GM18508 (cell line): ENCODE measurements at regions not wholly inside any gene's neighbourhood (a gene's known extent, or its start where the extent isn't known, plus 50 kb on each side); places are given as distances from the start of the nearest gene placed in this dataset.

Source experiments
- ATAC-seq: cut with Tn5 transposase; IDR thresholded peaks from one replicate; pipeline ENCODE4 v1.9.1; 2021; ENCODE audit warnings: moderate number of reproducible peaks; ENCODE audit not compliant: insufficient read depth, unreplicated experiment

DNA sequence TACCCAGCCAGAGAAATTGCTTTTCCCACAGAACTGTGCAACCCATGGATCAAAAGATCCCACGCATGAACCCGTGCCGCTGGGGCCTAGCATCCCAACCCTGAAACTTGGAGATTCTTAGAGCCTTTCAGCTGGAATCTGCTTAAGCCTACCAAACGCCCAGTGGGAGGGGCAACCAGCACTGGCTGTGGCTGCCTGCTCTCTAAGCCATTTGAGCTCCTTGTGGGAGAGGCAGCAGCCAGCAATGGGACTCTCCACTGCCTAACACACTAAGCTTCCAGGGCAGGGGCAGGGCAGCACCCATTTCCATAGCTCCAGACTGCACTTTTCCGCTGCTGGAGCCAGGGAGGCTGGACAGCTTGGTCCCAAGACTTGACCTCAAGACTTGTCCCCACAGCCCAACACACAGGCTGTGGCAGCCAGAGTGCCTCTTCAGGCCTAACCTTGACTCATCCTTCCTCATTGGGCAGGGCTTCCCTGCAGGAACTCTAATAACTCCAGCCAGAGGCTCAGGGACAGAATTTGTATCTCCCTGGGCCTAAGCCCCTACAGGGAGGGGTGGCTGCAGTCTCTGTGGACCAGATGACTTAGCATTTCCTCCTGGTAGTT, 437.4 kb downstream of the MTRR start:
- no peak for ATAC-seq

DNA sequence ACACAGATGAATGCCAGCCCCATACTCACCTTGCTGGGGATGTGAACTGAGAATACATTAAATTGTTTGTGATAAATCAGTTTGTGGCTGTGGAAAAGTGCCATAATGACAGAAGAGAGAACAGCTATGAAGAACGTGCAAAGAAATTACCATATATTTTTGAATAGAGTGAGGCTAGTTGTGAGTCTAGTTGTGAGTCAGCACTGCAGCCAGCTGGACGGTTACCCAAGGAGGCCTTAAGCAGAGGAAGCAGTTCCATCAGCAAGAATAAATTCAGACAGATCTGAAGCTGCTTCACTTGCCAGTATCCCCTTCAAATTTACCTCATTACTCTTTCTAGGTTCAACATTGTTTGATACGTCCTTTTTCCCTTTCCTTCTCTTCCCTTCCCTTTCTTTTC, 446.0 kb downstream of the MTRR start:
- ATAC-seq = no peak

DNA sequence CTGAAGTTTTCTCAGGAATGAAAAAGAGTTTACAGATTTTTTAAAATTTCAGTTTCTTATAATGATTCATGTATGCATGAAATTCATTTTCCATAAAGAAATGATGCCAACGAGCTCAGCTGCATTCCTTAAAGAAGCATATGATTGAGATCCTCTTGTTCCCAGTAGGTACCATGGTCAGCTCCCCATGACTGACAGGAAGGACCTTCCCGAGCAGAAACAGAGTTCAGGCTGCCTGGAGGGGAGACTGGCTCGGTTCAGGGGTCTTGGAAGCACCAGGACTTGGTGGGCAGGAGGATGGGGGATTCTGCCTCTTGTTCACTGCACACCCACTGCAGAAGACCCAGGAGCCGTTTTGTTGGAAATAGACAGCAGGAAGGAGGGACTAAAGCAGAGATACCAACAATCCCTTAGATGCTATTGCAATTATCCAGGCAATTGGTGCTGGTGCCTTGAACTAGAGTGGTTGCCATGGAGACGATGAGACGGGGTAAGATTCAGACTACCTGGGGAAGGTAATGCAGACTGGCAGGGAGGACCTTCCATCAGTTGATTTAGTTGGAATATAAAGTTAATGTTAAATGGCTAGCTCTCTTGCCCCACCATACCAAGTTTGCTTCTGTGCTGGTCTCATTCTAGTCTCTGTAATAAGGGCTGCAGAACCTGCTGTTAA, 447.8 kb downstream of the MTRR start:
- ATAC-seq = no peak

DNA sequence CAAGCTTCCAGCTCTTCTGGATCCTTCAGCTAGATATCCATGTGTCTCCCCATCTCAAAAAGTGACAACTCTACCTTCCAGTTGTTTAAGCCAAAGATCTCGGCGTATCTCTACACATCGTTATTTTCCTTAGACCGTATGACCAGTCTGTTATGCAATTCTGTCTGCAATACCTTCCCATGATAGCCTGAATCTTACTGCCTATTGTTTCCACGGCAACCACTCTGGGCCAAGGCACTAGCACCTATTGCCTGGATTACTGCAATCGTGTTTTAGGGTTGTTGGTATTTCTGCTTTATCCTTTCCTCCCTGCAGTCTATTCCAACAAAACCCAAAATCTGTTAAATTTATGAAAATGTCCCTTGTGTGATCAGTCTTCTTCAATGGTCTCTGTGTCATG, 448.4 kb downstream of the MTRR start:
- no peak for ATAC-seq

DNA sequence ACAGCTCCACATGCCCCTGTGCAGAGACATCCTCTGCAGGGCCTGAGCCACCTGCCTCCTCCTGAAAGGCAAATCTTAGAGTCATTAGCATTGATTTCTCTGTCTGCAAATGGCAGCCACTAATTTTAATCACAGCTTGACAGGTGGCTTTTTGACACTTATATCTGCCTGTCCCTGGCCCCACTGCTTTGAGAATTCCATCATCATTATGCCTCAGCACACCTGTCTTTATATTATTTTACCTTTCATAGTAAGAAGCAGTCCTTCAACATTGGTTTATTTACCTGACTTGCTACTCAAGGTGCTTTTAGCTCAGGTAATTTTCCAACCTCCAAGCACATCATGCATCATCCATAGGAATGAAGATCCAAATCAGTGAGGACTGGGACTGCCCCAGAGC, 451.3 kb downstream of the MTRR start:
- no peak for ATAC-seq

DNA sequence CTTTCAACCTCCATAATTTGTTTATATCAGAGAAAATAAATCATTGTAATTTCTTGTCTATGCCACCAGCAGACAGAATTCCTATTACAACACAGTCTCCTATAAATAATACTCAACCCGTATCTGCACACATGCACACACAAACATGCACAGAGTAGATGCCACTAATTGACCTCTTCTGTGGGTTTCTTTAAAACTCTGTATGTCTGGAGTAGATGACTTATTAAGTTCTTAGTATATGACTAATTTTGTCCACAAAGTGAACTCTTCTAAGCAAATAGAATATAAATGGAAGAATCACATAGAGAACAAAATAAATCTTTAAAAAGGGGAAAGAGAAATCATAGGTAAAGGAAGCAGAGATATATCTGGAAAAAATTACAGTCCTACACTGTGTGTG, 452.3 kb downstream of the MTRR start:
- ATAC-seq = no peak

DNA sequence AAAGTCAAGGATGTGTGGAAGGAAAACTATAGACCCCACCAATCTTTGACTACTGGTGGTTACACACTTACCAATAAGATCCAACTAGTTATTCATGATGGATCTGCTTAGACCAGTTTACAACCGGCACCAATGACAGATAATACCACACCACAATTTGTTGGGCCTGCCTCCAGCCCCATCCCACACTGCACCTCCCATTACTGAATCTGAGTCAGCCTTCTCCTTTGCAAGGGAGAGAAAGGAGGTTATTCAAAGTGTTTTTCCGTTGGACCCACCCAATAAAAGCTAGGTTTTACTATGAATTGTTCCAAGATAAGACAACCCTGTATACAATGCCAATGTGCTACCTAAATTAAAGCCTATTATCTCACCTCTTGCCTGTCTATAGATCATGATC, 453.5 kb downstream of the MTRR start:
- no peak for ATAC-seq

DNA sequence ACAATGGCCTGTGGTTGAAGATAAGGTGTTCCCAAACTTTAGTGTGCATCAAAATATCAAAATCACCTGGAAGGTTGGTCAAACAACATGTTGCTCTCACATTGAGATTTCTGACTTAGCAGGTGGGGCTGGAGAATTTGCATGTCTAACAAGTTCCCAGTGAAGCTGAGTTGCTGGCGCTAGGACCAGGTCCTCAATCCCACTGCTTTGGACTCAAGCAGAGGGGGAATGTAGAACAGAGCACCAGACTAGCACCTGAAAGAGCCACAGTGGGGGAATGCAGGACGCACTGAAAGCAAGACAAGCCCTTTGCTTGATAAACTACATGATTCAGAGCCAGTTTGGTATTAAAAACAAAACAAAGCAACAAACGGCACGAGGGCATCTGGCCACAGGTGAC, 458.1 kb downstream of the MTRR start:
- ATAC-seq = no peak

DNA sequence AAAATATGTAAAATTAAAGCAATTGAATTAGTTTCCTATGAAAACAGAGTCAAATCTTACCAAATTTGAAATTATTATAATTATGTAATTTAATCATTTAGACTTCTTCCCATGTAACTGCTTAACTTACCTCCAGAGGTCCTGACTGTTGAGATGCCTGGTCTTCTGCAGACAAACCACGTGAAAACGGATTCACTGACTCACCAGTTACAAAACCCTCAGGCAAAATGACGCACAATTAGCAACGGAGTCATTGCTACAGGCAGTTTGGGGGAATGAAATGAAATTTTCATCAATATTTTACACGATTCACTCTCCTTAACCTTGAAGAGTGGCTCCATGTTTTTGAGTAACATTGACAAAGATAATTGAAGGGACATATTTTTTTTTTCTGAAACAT, 460.8 kb downstream of the MTRR start:
- no peak for ATAC-seq

DNA sequence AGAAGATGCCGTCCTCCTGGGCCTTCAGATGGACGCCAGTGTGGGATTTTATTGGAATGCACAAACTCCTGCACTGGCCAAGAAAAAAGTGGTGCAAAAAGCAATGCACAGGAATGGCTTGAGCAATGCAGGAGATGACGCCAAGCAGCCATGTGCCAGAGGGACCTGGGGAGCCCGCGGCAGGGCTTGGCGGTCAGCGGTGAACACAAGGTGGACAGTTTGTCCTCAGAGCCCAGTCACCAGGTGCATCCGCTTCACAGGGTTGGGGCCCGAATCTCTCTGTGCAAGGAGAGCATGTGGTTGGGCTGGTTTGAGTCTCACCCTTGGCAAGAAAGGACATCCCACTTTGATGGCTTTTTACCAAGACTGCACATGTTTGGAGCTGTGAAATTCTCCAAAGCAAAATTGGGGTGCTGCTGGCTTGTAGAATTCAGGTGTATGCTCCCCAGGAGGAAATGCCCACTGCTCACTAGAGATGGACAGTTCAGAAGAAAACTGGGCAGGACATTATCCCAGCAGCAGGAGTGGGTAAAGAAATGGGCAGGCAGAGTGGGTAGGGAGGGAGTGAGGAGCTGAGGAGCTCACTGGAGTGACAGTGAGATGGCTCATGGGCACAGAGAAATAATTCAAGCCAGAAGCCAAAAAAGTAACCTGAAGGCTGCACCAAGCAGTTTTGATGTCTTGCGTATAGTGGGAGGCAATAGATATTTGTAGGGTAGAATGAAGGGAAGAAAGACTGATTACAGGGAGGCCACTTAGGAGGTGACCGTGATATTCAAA, 463.9 kb downstream of the MTRR start:
- no peak for ATAC-seq

DNA sequence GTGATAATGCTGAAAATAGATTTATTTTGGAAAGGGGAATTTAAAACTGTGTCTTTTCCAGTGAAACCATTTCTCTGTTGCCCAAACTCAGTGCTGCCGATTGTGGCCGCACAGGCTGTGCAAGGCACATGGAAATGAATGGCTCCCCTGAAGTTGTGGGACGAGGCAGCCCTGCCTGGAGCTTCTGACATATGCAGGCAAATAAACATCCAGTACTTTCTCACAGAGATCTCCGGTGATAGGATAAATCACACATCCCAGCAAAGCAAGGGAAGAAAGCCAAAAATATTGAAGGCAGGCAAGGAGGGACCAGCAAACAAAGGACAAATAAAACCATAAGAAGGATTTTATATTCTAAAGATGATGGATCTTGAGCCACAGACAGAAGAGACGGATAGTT, 464.5 kb downstream of the MTRR start:
- no peak for ATAC-seq

DNA sequence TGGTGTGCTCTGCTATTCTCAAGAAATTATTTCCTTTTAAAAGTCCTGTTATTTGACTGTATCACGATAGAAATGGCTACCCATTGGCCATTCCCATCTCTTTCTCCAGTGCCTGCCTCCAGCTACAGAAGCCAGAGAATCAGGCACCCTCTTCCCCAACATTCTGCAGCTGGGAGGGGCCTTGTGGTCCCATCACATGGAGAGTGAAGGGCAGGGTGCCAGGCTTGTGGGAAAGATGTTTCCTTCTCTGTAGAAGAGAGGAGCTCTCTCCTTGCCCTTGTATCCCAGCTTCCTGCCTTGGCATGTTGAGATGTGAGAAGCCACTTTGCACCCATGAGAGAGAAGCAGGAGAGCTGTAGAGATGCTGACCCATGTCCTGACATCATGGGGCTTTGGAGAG, 465.0 kb downstream of the MTRR start:
- ATAC-seq = no peak

DNA sequence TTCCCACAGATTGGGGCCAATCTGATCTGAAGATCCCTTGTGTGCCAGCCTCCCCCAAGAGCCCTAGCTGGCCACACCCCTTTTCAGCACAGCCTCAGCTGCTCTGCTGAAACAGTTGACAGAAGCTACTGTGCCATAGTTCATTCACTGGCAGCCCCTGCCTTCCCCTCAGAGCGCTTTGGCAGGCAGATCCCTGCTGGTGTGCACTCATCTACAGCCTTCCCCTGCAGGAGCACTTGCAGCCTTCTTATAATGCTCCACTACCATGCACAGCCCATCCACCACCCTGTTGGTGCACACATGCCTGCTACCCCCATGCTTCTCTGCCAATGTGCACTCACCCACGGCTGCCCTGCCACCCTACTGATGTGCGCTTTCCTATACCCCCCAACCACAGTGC, 471.3 kb downstream of the MTRR start:
- no peak for ATAC-seq

DNA sequence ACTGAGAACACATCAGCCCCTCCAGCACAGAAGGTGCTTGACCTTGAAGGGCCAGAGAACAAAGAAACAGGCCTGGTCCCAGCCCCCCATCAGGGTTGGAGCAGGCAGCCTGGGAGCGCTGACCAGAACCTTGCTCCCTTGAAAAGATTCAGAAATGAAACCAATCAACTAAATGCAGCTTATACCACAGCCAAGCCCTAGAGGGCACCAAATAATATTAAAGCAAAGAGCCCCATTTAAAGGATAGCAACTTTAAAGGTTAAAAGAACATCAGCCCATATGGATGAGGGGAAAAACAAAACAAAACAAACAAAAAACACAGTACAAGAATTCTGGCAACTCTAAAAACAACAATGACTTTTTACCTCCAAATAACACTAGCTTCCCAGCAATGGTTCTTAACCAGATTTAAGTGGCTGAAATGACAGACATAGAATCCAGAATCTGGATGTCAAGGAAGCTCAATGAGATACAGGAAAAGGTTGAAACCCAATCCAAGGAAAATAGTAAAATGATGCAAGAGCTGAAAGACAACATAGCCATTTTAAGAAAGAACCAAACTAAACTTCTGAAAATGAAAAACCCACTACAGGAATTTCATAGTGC, 471.9 kb downstream of the MTRR start:
- peak; percentile 73 for ATAC-seq

DNA sequence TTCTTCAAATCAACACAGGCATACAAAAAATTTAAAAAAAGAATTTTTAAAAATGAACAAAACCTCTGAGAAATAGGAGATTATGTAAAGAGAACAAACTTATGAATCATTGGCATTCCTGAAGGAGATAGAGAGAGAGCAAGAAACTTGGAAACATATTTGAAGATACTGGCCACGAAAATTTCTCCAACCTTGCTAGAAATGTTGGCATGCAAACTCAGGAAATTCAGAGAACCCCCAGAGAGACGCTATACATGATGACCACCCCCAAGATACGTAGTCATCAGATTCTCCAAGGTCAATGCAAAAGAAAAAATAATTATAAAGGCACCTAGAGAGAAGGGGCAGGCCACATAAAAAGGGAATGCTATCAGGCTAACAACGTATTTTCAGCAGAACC, 472.5 kb downstream of the MTRR start:
- no peak for ATAC-seq

DNA sequence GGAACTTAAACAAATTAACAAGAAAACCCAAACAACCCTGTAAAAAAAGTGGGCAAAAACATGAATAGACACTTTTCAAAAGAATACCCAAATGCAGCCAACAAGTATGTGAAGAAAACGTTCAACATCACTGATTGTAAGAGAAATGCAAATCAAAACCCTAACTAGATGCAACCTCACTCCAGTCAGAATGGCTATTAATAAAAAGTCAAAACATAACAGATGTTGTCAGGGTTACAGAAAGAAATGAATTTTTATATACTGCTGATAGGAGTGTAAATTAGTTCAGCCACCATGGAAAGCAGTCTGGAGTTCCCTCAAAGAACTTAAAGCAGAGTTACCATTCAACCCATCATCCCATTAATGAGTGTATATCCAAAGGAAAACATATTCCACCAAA, 479.0 kb downstream of the MTRR start:
- ATAC-seq = no peak

DNA sequence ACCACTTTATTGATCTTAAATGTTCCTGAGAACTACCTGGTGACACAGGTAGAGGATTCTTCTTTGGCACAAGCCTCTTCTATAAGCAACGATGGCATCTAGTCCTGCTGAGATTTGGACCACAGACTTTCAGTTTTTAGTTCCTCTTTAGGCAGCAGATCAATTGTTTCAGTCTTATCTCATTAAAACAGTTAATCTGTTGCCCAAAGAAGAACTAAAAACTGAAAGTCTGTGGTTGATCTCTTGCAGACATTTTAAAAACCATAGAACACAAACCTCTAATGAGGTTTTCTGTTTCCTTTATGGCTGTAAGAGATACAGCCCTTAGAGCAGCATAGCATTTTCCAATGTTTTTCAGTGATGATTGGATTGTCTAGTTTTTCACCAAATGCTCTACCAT, 480.9 kb downstream of the MTRR start:
- peak; percentile 99 for ATAC-seq

DNA sequence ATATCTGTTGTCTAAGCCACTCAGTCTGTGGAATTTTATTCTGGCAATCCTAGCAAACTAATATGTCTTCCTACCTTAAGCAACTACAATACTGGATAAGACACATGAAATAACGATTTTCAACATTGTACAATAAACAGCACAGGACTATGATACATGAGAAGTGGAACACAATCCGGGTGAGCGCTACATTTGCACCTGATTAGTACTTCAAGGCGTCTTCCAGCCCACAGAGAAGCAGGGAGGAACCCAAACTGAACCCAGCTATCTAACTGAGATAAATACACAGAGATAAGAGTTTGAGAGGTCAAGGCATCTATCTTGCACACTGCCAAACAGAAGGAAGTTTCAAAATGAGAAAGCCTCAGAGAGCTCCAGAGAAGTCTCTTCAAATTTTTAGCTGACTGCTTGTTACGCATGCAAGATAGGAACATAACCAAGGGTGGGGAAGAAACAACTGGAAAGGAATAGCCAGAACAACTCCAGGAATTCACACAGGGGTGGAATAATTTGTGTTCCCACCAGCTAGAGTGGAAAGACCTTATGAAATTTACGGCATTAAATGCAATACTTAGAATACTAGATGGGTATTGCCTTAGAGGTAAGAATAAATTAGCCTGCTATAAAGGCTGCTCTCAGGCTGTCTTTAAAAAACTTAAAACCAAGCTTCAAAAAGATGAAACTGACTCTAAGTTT, 481.8 kb downstream of the MTRR start:
- ATAC-seq = no peak

DNA sequence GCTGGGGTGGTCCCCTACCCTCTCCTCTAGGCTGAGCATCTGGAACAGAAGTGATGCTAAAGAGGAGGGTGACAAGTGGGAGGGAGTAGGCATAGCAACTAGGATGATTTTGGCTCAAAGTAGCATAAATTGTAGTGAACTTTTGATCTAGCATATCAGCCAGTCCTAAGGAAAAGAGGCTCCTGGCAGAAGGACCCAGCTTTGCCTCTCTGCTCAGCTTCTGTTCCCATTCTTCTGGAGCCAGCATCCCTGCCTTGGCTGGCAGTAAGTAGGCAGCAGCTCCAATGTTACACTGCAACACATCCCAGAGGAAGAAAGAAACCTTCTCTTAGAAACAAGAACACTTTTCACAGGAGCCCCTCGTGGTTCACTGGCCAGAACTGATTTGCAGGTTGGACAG, 487.0 kb downstream of the MTRR start:
- no peak for ATAC-seq

DNA sequence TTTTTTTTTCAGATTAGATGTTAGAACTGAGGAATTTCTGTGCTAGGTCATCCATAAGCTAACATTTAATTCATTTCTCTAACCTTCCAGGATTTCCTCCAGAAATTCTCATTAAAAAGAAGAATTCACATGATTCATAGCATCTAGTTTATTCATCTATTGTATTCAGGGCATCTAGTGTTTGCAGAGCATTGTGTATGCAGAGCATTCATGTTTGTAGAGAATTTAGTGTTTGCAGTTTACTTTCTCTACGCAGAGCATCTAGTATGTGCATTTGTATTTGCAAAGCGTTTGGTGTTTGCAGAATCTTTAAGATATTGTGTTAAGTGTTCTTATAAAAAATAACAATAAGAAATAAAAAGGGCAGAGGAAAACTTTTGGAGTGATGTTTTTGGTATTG, 491.1 kb downstream of the MTRR start:
- ATAC-seq = no peak

DNA sequence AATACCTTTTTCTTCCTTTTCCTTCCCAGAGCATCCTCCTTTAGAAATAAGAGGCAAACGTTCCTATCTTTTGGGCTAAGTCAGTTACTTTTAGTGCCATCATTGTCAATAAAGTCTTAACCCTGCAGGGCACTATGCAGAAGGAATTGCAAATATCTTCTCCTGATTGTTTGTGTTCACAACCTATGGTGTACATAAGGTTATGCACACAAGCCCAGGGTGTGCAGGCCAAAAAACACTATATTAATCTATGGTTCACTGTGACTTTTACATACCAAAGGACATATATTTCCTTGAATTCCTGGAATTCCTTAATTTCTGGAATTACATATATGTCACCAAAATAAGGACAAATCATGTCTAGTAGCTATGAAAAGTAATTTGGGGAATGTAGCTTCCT, 493.5 kb downstream of the MTRR start:
- no peak for ATAC-seq
